ENCODE measurements at regions not wholly inside any gene's neighbourhood (a gene's known extent, or its start where the extent isn't known, plus 50 kb on each side); places are given as distances from the start of the nearest gene placed in this dataset.

DNA sequence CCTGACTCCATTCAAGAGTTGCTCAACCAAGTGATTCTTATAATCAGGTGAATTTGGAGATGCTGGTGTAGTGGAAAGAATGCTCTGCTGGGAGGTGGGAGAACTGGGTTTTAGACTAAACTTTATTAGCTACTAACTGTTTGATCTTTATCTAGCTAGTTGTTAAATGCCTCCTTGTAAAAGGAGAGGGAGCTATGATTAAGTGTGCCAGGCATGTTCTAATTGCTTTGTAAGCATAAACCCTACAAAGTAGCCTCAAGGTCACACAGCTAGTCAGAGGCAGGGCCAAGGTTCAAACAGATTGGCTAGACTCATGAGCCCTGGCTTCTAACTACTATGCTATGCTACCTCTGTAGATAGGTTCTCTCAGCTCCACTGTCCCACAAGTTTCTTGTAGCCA, 105.5 kb downstream of the NXPE2 start:
- Histone ChIP-seq H2AFZ (ENCODE audit: low read depth, low read length, poor library complexity, severe bottlenecking) (no peak overlapping the region), H4K20me1 (ENCODE audit: insufficient read depth) (no peaks in the 10 kb centered on the region), H3K9me2 (ENCODE audit: insufficient read depth) (no peaks in the 10 kb centered on the region), H3K36me3 (ENCODE audit: control insufficient read depth in 1 of 2, insufficient read depth in 2 of 2, low read length in 2 of 2) (no peaks in the 10 kb centered on the region), H3K9ac (ENCODE audit: low read length) (no peak overlapping the region), H3K4me1 (ENCODE audit: control insufficient read depth in 1 of 2, insufficient read depth in 2 of 2, low read length in 2 of 2) (no peaks in the 10 kb centered on the region), H3K27me3 (ENCODE audit: insufficient read depth, low read length) (no peaks in the 10 kb centered on the region), H3K27ac (ENCODE audit: low read depth, low read length) (no peak overlapping the region), H3K79me2 (ENCODE audit: insufficient read depth, low read length) (no peaks in the 10 kb centered on the region), H3K4me2 (ENCODE audit: low read length) (no peak overlapping the region), H3K4me3 (replicated peaks in 1 of 2; ENCODE audit: low read depth in 1 of 2, low read length in 2 of 2) (no peak overlapping the region), H3K9me3 (ENCODE audit: control insufficient read depth in 1 of 2, insufficient read depth in 1 of 2, low read depth in 1 of 2, low read length in 2 of 2) (no peaks in the 10 kb centered on the region; a peak in 1 of 4 replicates)
- no peak for DNase-seq (ENCODE audit: low read depth, low spot score)
- TF ChIP-seq, protein P1, sequence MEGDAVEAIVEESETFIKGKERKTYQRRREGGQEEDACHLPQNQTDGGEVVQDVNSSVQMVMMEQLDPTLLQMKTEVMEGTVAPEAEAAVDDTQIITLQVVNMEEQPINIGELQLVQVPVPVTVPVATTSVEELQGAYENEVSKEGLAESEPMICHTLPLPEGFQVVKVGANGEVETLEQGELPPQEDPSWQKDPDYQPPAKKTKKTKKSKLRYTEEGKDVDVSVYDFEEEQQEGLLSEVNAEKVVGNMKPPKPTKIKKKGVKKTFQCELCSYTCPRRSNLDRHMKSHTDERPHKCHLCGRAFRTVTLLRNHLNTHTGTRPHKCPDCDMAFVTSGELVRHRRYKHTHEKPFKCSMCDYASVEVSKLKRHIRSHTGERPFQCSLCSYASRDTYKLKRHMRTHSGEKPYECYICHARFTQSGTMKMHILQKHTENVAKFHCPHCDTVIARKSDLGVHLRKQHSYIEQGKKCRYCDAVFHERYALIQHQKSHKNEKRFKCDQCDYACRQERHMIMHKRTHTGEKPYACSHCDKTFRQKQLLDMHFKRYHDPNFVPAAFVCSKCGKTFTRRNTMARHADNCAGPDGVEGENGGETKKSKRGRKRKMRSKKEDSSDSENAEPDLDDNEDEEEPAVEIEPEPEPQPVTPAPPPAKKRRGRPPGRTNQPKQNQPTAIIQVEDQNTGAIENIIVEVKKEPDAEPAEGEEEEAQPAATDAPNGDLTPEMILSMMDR (IDR thresholded peaks at IDR 0.05 in 2 of 3, conservative IDR thresholded peaks at IDR 0.05 in 1 of 3; ENCODE audit: borderline replicate concordance in 1 of 3, insufficient read depth in 1 of 3, low read depth in 2 of 3, low read length in 2 of 3): no peak
- TF ChIP-seq TCF7L2 (IDR thresholded peaks at IDR 0.05; ENCODE audit: borderline replicate concordance, extremely low read depth, insufficient read depth, insufficient read length): peak; percentile 28
- no peak for ATAC-seq
- POLR2A ChIA-PET: no interaction called here
- RAD21 ChIA-PET (ENCODE audit: low non-redundant PET in 1 of 2, low total read pairs in 2 of 2, uncharacterized antibody in 2 of 2, unreplicated experiment in 2 of 2): no interaction called here
- BruUV-seq (replicated peaks): no TSS peak
- CTCF ChIA-PET: no interaction called here
- intact Hi-C loops (cut with micrococcal nuclease): no loop called here

DNA sequence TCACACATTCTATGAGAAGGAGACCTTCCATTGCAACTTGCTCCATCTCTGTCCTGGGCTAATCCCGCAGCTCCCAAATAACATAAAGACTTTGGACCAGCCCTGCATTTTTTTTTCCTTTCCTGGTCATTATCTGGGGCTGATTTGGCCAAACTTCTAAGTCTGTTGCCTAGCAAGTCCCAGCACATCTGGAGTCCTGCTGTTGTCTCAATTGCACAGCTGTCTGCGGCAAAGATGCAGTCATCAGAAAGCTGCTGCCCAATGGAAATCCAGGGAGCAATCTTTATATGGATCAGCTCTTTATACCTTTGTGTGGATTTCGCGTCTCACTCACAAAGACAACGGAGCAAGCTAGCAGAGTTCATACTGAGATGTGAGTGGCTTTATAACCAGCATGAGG, 105.9 kb downstream of the NXPE2 start:
- no peak for DNase-seq (ENCODE audit: low read depth, low spot score)
- intact Hi-C loops (cut with micrococcal nuclease): no loop called here

More for the DNA sequence above, 105.9 kb downstream of the NXPE2 start:
- Histone ChIP-seq H2AFZ (ENCODE audit: low read depth, low read length, poor library complexity, severe bottlenecking) (no peak overlapping the region), H3K27me3 (ENCODE audit: insufficient read depth, low read length) (no peaks in the 10 kb centered on the region), H3K79me2 (ENCODE audit: insufficient read depth, low read length) (no peaks in the 10 kb centered on the region), H3K36me3 (ENCODE audit: control insufficient read depth in 1 of 2, insufficient read depth in 2 of 2, low read length in 2 of 2) (no peaks in the 10 kb centered on the region), H3K9me3 (ENCODE audit: control insufficient read depth in 1 of 2, insufficient read depth in 1 of 2, low read depth in 1 of 2, low read length in 2 of 2) (no peaks in the 10 kb centered on the region; a peak in 1 of 4 replicates), H3K4me2 (ENCODE audit: low read length) (no peak overlapping the region), H3K27ac (ENCODE audit: low read depth, low read length) (no peak overlapping the region), H3K4me3 (replicated peaks in 1 of 2; ENCODE audit: low read depth in 1 of 2, low read length in 2 of 2) (no peak overlapping the region), H3K4me1 (ENCODE audit: control insufficient read depth in 1 of 2, insufficient read depth in 2 of 2, low read length in 2 of 2) (no peaks in the 10 kb centered on the region), H4K20me1 (ENCODE audit: insufficient read depth) (no peaks in the 10 kb centered on the region), H3K9ac (ENCODE audit: low read length) (no peak overlapping the region), H3K9me2 (ENCODE audit: insufficient read depth) (no peaks in the 10 kb centered on the region)
- ChIA-PET CTCF (no interaction called here), RAD21 (ENCODE audit: low non-redundant PET in 1 of 2, low total read pairs in 2 of 2, uncharacterized antibody in 2 of 2, unreplicated experiment in 2 of 2) (no interaction called here), POLR2A (no interaction called here)
- BruUV-seq (replicated peaks): no TSS peak
- no peak for ATAC-seq
- no peak for TF ChIP-seq CEBPB (IDR thresholded peaks at IDR 0.05; ENCODE audit: low read depth)
- TF ChIP-seq EZH2 (IDR thresholded peaks at IDR 0.05): no peak
- TF ChIP-seq SRF (IDR thresholded peaks at IDR 0.05; ENCODE audit: low read depth): no peak
- TF ChIP-seq TCF7L2 (IDR thresholded peaks at IDR 0.05; ENCODE audit: borderline replicate concordance, extremely low read depth, insufficient read depth, insufficient read length): no peak
- TF ChIP-seq SIN3A (IDR thresholded peaks at IDR 0.05; ENCODE audit: low read depth): no peak
- TF ChIP-seq, protein P2, sequence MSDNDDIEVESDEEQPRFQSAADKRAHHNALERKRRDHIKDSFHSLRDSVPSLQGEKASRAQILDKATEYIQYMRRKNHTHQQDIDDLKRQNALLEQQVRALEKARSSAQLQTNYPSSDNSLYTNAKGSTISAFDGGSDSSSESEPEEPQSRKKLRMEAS (IDR thresholded peaks at IDR 0.05): no peak
- TF ChIP-seq EGR1 (IDR thresholded peaks at IDR 0.05; ENCODE audit: low read depth): no peak
- no peak for TF ChIP-seq FOSL1 (IDR thresholded peaks at IDR 0.05; ENCODE audit: low read depth)

All from HCT116 (cell line).